B cell (primary cell): ENCODE measurements at regions not wholly inside any gene's neighbourhood (a gene's known extent, or its start where the extent isn't known, plus 50 kb on each side); places are given as distances from the start of the nearest gene placed in this dataset.

Experiments
- ATAC-seq: fragments of 200-7000 bp; cut with Tn5 transposase; one replicate; pipeline ENCODE4 v1.10.0; 2021; ENCODE audit warnings: low read depth, mild to moderate bottlenecking, moderate number of reproducible peaks, moderate library complexity
- CTCF ChIA-PET: fragments of 350-600 bp; sonication (Branson Sonifier 250); formaldehyde crosslinking; loops from one replicate; lab custom pipeline; 2021; ENCODE audit warnings: antibody characterized with exemption, inconsistent platforms; lab: Charles Lee
- POLR2A ChIA-PET: fragments of 350-600 bp; sonication (Branson Sonifier 250); formaldehyde crosslinking; loops from one replicate; lab custom pipeline; 2021; ENCODE audit warnings: antibody characterized with exemption; lab: Charles Lee
- DNase-seq: peaks from one replicate; pipeline ENCODE4 v3.0.0; 2013
- H2AFZ ChIP-seq: 2 replicates; pipeline ENCODE4 v1.6.1; 2012; ENCODE audit warnings: mild to moderate bottlenecking, low read depth, low read length; ENCODE audit not compliant: insufficient read depth, poor library complexity, severe bottlenecking
- H3K27ac ChIP-seq, 2 donors: 1 replicate in 1 of 2; 2 replicates in 1 of 2; pipeline ENCODE4 v1.5.1; 2012 to 2013; ENCODE audit warnings: low read length in 2 of 2, mild to moderate bottlenecking in 2 of 2, moderate library complexity in 1 of 2
- H3K27me3 ChIP-seq, 4 experiments: fragments of 200-600 bp in 1 of 4; sonication (generic) in 1 of 4; replicated peaks in 1 of 4; 1 replicate in 2 of 4; 2 replicates in 2 of 4; pipeline versions ENCODE4 v1.6.1 to v1.7.0; 2013 to 2016; ENCODE audit warnings: low read length in 3 of 4, mild to moderate bottlenecking in 2 of 4, mixed read lengths in 1 of 4, moderate library complexity in 1 of 4; ENCODE audit not compliant: insufficient read depth in 4 of 4, control insufficient read depth in 3 of 4; ENCODE audit errors: control extremely low read depth in 1 of 4
- H3K36me3 ChIP-seq, 2 experiments: replicated peaks in 1 of 2; 1 replicate in 1 of 2; 2 replicates in 1 of 2; pipeline versions ENCODE4 v1.6.1 to v1.7.1; 2013; ENCODE audit warnings: low read length in 1 of 2; ENCODE audit not compliant: insufficient read depth in 2 of 2, control insufficient read depth in 1 of 2; ENCODE audit errors: control extremely low read depth in 1 of 2, extremely low read depth in 1 of 2
- H3K4me1 ChIP-seq, 2 donors: fragments of 200-600 bp in 1 of 2; sonication (generic) in 1 of 2; 1 replicate in 1 of 2; 2 replicates in 1 of 2; pipeline versions ENCODE4 v1.5.1 to v1.6.1; 2013 to 2017; ENCODE audit warnings: low read length in 2 of 2; ENCODE audit not compliant: control insufficient read depth in 2 of 2, insufficient read depth in 2 of 2
- H3K4me2 ChIP-seq: replicated peaks from 2 replicates; pipeline ENCODE3; 2012; ENCODE audit warnings: mild to moderate bottlenecking, low read depth, low read length; ENCODE audit not compliant: poor library complexity, severe bottlenecking
- H3K4me3 ChIP-seq, 5 experiments: fragments of 200-600 bp in 1 of 5; sonication (generic) in 1 of 5; 1 replicate in 3 of 5; 2 replicates in 2 of 5; pipeline versions ENCODE4 v1.5.1 to v1.7.0; 2011 to 2016; ENCODE audit warnings: low read length in 4 of 5, mild to moderate bottlenecking in 4 of 5, low read depth in 2 of 5, control low read depth in 1 of 5, moderate library complexity in 1 of 5; ENCODE audit not compliant: insufficient read depth in 1 of 5; ENCODE audit errors: control extremely low read depth in 1 of 5, extremely low read depth in 1 of 5
- H3K79me2 ChIP-seq: fragments of 200-600 bp; sonication (generic); one replicate; pipeline ENCODE4 v1.6.0; 2016; ENCODE audit warnings: low read length; ENCODE audit not compliant: control insufficient read depth, insufficient read depth
- H3K9ac ChIP-seq: fragments of 200-600 bp; sonication (generic); 2 replicates; pipeline ENCODE4 v1.6.1; 2017; ENCODE audit warnings: mild to moderate bottlenecking, low read length, moderate library complexity
- H3K9me3 ChIP-seq, 3 donors: one replicate each; pipeline versions ENCODE4 v1.6.1 to v1.7.1; 2013; ENCODE audit warnings: low read length in 2 of 3; ENCODE audit not compliant: control insufficient read depth in 2 of 3, insufficient read depth in 1 of 3; ENCODE audit errors: control extremely low read depth in 1 of 3
- H4K20me1 ChIP-seq: 2 replicates; pipeline ENCODE4 v1.6.0; 2012; ENCODE audit warnings: mild to moderate bottlenecking, low read length; ENCODE audit not compliant: insufficient read depth, control insufficient read depth, poor library complexity, severe bottlenecking
- H3K27ac Mint-ChIP-seq: one replicate; pipeline ENCODE4 v1.8.0; 2021; ENCODE audit warnings: mixed read lengths
- H3K27me3 Mint-ChIP-seq: one replicate; pipeline ENCODE4 v1.8.0; 2021; ENCODE audit warnings: mixed read lengths
- H3K4me1 Mint-ChIP-seq: one replicate; pipeline ENCODE4 v1.8.0; 2021; ENCODE audit warnings: mixed read lengths
- H3K4me3 Mint-ChIP-seq: one replicate; pipeline ENCODE4 v1.8.0; 2021; ENCODE audit warnings: mixed read lengths
- H3K9me3 Mint-ChIP-seq: one replicate; pipeline ENCODE4 v1.8.0; 2022; ENCODE audit warnings: mixed read lengths; ENCODE audit not compliant: insufficient read depth
- EZH2 ChIP-seq: IDR thresholded peaks from 2 replicates; pipeline ENCODE4 v1.6.1; 2012; ENCODE audit warnings: borderline replicate concordance, low read depth, mild to moderate bottlenecking, moderate library complexity, low read length; ENCODE audit not compliant: insufficient read depth, poor library complexity, severe bottlenecking
- WGBS: methylation state at CpG from one replicate; pipeline ENCODE4 v1.1.5; 2013; ENCODE audit warnings: missing lambda C conversion rate; ENCODE audit not compliant: insufficient coverage; 5-methylcytosine and 5-hydroxymethylcytosine counted together
- intact Hi-C: fragments of 100-400 bp; cut with micrococcal nuclease; formaldehyde crosslinking; loops from one replicate; pipeline ENCODE4 v1.10.0; 2022
- TF ChIP-seq, protein P1 (sequence below): fragments of 200-600 bp; IDR thresholded peaks from one replicate; pipeline ENCODE4 v1.8.0; 2022; ENCODE audit warnings: antibody characterized with exemption, mild to moderate bottlenecking

DNA sequence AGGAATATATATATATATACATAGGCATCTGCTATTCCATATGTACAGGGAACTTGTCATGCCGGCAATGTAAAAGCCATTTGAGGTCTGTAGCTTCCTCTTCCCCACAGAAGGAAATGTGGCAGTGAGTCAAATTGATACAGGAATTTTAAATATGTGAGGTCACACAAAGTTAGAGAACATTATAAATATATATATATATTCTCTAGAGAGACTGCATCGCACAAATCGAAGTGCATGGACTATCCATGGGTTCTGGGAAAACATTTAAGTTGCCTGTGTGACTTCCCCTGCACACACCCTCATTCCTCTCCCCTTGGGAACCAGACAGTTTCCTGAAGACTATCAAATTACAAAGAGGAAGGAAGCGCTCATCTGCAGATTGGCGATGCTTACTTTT is 100.9 kb upstream of the CCDC91 start:
- Mint-ChIP-seq H3K9me3 (no peaks in the 10 kb centered on the region), H3K27ac (no peak overlapping the region), H3K4me3 (no peak overlapping the region), H3K4me1 (no peaks in the 10 kb centered on the region), H3K27me3 (peaks cover 19% of the 10 kb centered on the region)
- WGBS, result 8% methylated on average over 2 of the region's 5 CpGs
- Histone ChIP-seq H3K4me2 (no peak overlapping the region), H3K9ac (no peak overlapping the region), H3K4me1 (no peaks in the 10 kb centered on the region), H3K27ac (no peak overlapping the region), H3K79me2 (no peaks in the 10 kb centered on the region), H4K20me1 (no peaks in the 10 kb centered on the region), H3K4me3 (no peak overlapping the region), H2AFZ (no peak overlapping the region), H3K27me3 (no peaks in the 10 kb centered on the region), H3K9me3 (no peaks in the 10 kb centered on the region), H3K36me3 (no peaks in the 10 kb centered on the region)
- TF ChIP-seq, protein P1, sequence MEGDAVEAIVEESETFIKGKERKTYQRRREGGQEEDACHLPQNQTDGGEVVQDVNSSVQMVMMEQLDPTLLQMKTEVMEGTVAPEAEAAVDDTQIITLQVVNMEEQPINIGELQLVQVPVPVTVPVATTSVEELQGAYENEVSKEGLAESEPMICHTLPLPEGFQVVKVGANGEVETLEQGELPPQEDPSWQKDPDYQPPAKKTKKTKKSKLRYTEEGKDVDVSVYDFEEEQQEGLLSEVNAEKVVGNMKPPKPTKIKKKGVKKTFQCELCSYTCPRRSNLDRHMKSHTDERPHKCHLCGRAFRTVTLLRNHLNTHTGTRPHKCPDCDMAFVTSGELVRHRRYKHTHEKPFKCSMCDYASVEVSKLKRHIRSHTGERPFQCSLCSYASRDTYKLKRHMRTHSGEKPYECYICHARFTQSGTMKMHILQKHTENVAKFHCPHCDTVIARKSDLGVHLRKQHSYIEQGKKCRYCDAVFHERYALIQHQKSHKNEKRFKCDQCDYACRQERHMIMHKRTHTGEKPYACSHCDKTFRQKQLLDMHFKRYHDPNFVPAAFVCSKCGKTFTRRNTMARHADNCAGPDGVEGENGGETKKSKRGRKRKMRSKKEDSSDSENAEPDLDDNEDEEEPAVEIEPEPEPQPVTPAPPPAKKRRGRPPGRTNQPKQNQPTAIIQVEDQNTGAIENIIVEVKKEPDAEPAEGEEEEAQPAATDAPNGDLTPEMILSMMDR, result no peak
- no peak for TF ChIP-seq EZH2
- ChIA-PET POLR2A (no interaction called here), CTCF (no interaction called here)
- DNase-seq (no peak), ATAC-seq (no peak)
- intact Hi-C loops, result no loop called here

DNA sequence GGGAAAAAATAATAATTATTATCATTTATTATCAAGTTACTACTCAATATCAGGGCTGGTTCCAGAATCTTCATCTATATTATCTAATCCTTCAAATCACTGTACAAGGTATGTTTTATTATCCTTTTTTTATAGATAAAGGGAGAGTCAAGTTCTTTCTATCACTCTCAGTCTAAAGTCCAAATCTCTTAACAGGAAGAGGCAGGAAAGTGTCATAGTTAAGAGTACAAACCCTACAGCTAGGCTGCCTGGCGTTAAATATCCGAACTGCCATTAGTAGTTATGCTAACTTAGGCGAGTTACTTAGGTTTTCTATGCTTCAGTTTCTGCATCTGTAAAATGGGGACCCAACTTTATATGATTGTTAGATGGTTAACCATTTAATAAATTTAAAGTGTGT is 99.4 kb upstream of the CCDC91 start:
- no peak for ATAC-seq
- no peak overlapping the region for H3K9ac ChIP-seq
- H2AFZ ChIP-seq, result no peak overlapping the region
- 96% methylated on average over 3 of the region's 3 CpGs for WGBS
- no peaks in the 10 kb centered on the region for H3K4me1 ChIP-seq
- no peak overlapping the region for H3K4me3 Mint-ChIP-seq
- no peak overlapping the region for H3K4me3 ChIP-seq
- no peaks in the 10 kb centered on the region for H3K4me1 Mint-ChIP-seq
- H3K9me3 ChIP-seq, result no peaks in the 10 kb centered on the region
- no peak overlapping the region for H3K27ac ChIP-seq
- intact Hi-C loops, result no loop called here
- ChIA-PET POLR2A (no interaction called here), CTCF (no interaction called here)
- no peak overlapping the region for H3K27ac Mint-ChIP-seq
- H3K4me2 ChIP-seq, result no peak overlapping the region
- no peaks in the 10 kb centered on the region for H3K36me3 ChIP-seq
- peaks cover 12% of the 10 kb centered on the region for H3K27me3 Mint-ChIP-seq
- no peak for DNase-seq
- H3K9me3 Mint-ChIP-seq, result no peaks in the 10 kb centered on the region
- H3K79me2 ChIP-seq, result no peaks in the 10 kb centered on the region
- H3K27me3 ChIP-seq, result no peaks in the 10 kb centered on the region
- H4K20me1 ChIP-seq, result no peaks in the 10 kb centered on the region
- TF ChIP-seq, protein P1, result no peak
- no peak for TF ChIP-seq EZH2
